ENCODE measurements at regions not wholly inside any gene's neighbourhood (a gene's known extent, or its start where the extent isn't known, plus 50 kb on each side); places are given as distances from the start of the nearest gene placed in this dataset.

- no peak for DNase-seq (ENCODE audit: insufficient read length, low spot score)
- FAIRE-seq, result no peak
- TF ChIP-seq POLR2A (IDR thresholded peaks at IDR 0.05; ENCODE audit: low read depth, low read length), result no peak
Measured at GRCh38 chr13:74214321-74214720, 80.1 kb upstream of the KLF12 start.

GRCh38 chr13:74210693-74211393 lies 76.6 kb upstream of the KLF12 start:
- DNase-seq (ENCODE audit: insufficient read length, low spot score) (peak; percentile 23), FAIRE-seq (peak; percentile 99)
- TF ChIP-seq POLR2A (IDR thresholded peaks at IDR 0.05; ENCODE audit: low read depth, low read length), result no peak

- FAIRE-seq (no peak), DNase-seq (ENCODE audit: insufficient read length, low spot score) (no peak)
- no peak for TF ChIP-seq POLR2A (IDR thresholded peaks at IDR 0.05; ENCODE audit: low read depth, low read length)
Measured at GRCh38 chr13:74206855-74207254, 72.7 kb upstream of the KLF12 start.

GRCh38 chr13:74206061-74206561 lies 71.9 kb upstream of the KLF12 start:
- no peak for FAIRE-seq
- no peak for TF ChIP-seq POLR2A (IDR thresholded peaks at IDR 0.05; ENCODE audit: low read depth, low read length)
- no peak for DNase-seq (ENCODE audit: insufficient read length, low spot score)

- DNase-seq (ENCODE audit: insufficient read length, low spot score), result no peak
- TF ChIP-seq POLR2A (IDR thresholded peaks at IDR 0.05; ENCODE audit: low read depth, low read length), result no peak
- no peak for FAIRE-seq
Measured at GRCh38 chr13:74205313-74205690, 71.1 kb upstream of the KLF12 start.

- DNase-seq (ENCODE audit: insufficient read length, low spot score) (no peak), FAIRE-seq (no peak)
- no peak for TF ChIP-seq POLR2A (IDR thresholded peaks at IDR 0.05; ENCODE audit: low read depth, low read length)
Measured at GRCh38 chr13:74204602-74205312, 70.6 kb upstream of the KLF12 start.

GRCh38 chr13:74203576-74203975 lies 69.4 kb upstream of the KLF12 start:
- FAIRE-seq, result no peak
- DNase-seq (ENCODE audit: insufficient read length, low spot score), result no peak
- TF ChIP-seq POLR2A (IDR thresholded peaks at IDR 0.05; ENCODE audit: low read depth, low read length), result no peak

- DNase-seq (ENCODE audit: insufficient read length, low spot score) (no peak), FAIRE-seq (no peak)
- no peak for TF ChIP-seq POLR2A (IDR thresholded peaks at IDR 0.05; ENCODE audit: low read depth, low read length)
Measured at GRCh38 chr13:74202129-74202813, 68.1 kb upstream of the KLF12 start.

- FAIRE-seq, result no peak
- TF ChIP-seq POLR2A (IDR thresholded peaks at IDR 0.05; ENCODE audit: low read depth, low read length), result no peak
- DNase-seq (ENCODE audit: insufficient read length, low spot score), result no peak
Measured at GRCh38 chr13:74201530-74201929, 67.3 kb upstream of the KLF12 start.

GRCh38 chr13:74200081-74200480 lies 65.9 kb upstream of the KLF12 start:
- DNase-seq (ENCODE audit: insufficient read length, low spot score) (no peak), FAIRE-seq (no peak)
- TF ChIP-seq POLR2A (IDR thresholded peaks at IDR 0.05; ENCODE audit: low read depth, low read length), result no peak

- FAIRE-seq (no peak), DNase-seq (ENCODE audit: insufficient read length, low spot score) (no peak)
- no peak for TF ChIP-seq POLR2A (IDR thresholded peaks at IDR 0.05; ENCODE audit: low read depth, low read length)
Measured at GRCh38 chr13:74197677-74198429, 63.6 kb upstream of the KLF12 start.

GRCh38 chr13:74194846-74195245 lies 60.6 kb upstream of the KLF12 start:
- FAIRE-seq (no peak), DNase-seq (ENCODE audit: insufficient read length, low spot score) (no peak)
- no peak for TF ChIP-seq POLR2A (IDR thresholded peaks at IDR 0.05; ENCODE audit: low read depth, low read length)

- DNase-seq (ENCODE audit: insufficient read length, low spot score) (no peak), FAIRE-seq (no peak)
- TF ChIP-seq POLR2A (IDR thresholded peaks at IDR 0.05; ENCODE audit: low read depth, low read length), result no peak
Measured at GRCh38 chr13:74193391-74193790, 59.2 kb upstream of the KLF12 start.

GRCh38 chr13:74191410-74191809 lies 57.2 kb upstream of the KLF12 start:
- DNase-seq (ENCODE audit: insufficient read length, low spot score), result no peak
- no peak for TF ChIP-seq POLR2A (IDR thresholded peaks at IDR 0.05; ENCODE audit: low read depth, low read length)
- FAIRE-seq, result peak; percentile 15
